ENCODE measurements at regions not wholly inside any gene's neighbourhood (a gene's known extent, or its start where the extent isn't known, plus 50 kb on each side); places are given as distances from the start of the nearest gene placed in this dataset.
A peak's percentile ranks its signal among the peaks of the same experiment; 100 is the strongest.

- H3K4me3 ChIP-seq (replicated peaks in 1 of 3): no peak overlapping the region
- H3K27me3 ChIP-seq: no peaks in the 10 kb centered on the region
- H3K36me3 ChIP-seq: no peaks in the 10 kb centered on the region
- no peaks in the 10 kb centered on the region for H3K9me3 ChIP-seq
- no peaks in the 10 kb centered on the region for H3K4me1 ChIP-seq
- TF ChIP-seq POLR2A (IDR thresholded peaks at IDR 0.05) (no peak), CTCF (IDR thresholded peaks at IDR 0.05) (no peak)
- H3K27ac ChIP-seq: no peak overlapping the region
- intact Hi-C loops (cut with DNase I): no loop called here
- 93% methylated on average over 6 of the region's 6 CpGs for WGBS, 2 donors
- DNase-seq: no peak
Observed at GRCh38 chr13:20351281-20352022, 119.3 kb upstream of the GJB6 start.

- H3K4me1 ChIP-seq: no peaks in the 10 kb centered on the region
- H3K4me3 ChIP-seq (replicated peaks in 1 of 3): no peak overlapping the region
- no peaks in the 10 kb centered on the region for H3K9me3 ChIP-seq
- intact Hi-C loops (cut with DNase I): no loop called here
- WGBS, 2 donors: 90 to 92% methylated on average over 6 of the region's 6 CpGs
- no peaks in the 10 kb centered on the region for H3K27me3 ChIP-seq
- H3K36me3 ChIP-seq: no peaks in the 10 kb centered on the region
- no peak for TF ChIP-seq POLR2A (IDR thresholded peaks at IDR 0.05)
- no peak for TF ChIP-seq CTCF (IDR thresholded peaks at IDR 0.05)
- no peak for DNase-seq
- H3K27ac ChIP-seq: no peak overlapping the region
Observed at GRCh38 chr13:20350819-20351218, 118.7 kb upstream of the GJB6 start.

- Histone ChIP-seq H3K4me3 (replicated peaks in 1 of 3) (no peak overlapping the region), H3K9me3 (no peaks in the 10 kb centered on the region), H3K27me3 (no peaks in the 10 kb centered on the region), H3K27ac (no peak overlapping the region), H3K36me3 (no peaks in the 10 kb centered on the region), H3K4me1 (no peaks in the 10 kb centered on the region)
- no peak for DNase-seq
- TF ChIP-seq CTCF (IDR thresholded peaks at IDR 0.05): no peak
- TF ChIP-seq POLR2A (IDR thresholded peaks at IDR 0.05): no peak
- WGBS, 2 donors: 91 to 93% methylated on average over 3 of the region's 3 CpGs
- intact Hi-C loops (cut with DNase I): no loop called here
Observed at GRCh38 chr13:20350382-20350763, 118.3 kb upstream of the GJB6 start.

GRCh38 chr13:20349564-20350381 lies 117.7 kb upstream of the GJB6 start:
- H3K27me3 ChIP-seq: no peaks in the 10 kb centered on the region
- DNase-seq: peak in 1 of 2 donors; percentile 15
- intact Hi-C loops (cut with DNase I): no loop called here
- H3K9me3 ChIP-seq: no peaks in the 10 kb centered on the region
- WGBS, 2 donors: 69 to 74% methylated on average over 17 of the region's 17 CpGs
- no peak overlapping the region for H3K27ac ChIP-seq
- no peak overlapping the region for H3K4me3 ChIP-seq (replicated peaks in 1 of 3)
- H3K4me1 ChIP-seq: no peaks in the 10 kb centered on the region
- TF ChIP-seq POLR2A (IDR thresholded peaks at IDR 0.05): no peak
- no peak for TF ChIP-seq CTCF (IDR thresholded peaks at IDR 0.05)
- no peaks in the 10 kb centered on the region for H3K36me3 ChIP-seq
